ENCODE measurements at regions not wholly inside any gene's neighbourhood (a gene's known extent, or its start where the extent isn't known, plus 50 kb on each side); places are given as distances from the start of the nearest gene placed in this dataset.

DNA sequence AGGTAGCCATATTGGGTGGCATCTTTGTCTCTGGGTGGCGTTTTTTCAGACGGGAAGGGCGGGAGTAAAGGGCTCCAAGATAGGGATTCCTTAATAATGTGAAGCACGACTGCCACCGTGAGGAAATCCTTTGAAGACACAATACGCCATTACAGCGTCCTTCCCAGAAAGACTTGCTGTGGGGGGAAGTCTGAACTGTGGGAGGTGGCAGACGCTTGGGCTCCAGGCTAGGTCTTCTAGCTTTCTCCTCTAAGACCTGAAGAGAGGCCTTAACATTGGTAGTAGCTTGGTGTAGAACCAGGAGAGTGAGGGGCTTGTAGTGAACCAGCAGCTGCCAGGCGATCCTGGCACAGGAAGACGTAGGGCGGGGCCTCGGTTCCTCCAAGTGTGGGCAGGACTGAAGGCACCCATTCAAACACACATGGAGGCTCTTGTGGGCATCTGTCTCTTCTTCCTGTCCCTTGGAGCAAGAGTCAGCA lies 197.3 kb downstream of the OR13H1 start (continued):
- TF ChIP-seq, protein P1, sequence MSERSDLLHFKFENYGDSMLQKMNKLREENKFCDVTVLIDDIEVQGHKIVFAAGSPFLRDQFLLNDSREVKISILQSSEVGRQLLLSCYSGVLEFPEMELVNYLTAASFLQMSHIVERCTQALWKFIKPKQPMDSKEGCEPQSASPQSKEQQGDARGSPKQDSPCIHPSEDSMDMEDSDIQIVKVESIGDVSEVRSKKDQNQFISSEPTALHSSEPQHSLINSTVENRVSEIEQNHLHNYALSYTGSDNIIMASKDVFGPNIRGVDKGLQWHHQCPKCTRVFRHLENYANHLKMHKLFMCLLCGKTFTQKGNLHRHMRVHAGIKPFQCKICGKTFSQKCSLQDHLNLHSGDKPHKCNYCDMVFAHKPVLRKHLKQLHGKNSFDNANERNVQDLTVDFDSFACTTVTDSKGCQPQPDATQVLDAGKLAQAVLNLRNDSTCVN (tag by site-specific recombination; optimal IDR thresholded peaks at IDR 0.05) = no peak
- TF ChIP-seq, protein P2, sequence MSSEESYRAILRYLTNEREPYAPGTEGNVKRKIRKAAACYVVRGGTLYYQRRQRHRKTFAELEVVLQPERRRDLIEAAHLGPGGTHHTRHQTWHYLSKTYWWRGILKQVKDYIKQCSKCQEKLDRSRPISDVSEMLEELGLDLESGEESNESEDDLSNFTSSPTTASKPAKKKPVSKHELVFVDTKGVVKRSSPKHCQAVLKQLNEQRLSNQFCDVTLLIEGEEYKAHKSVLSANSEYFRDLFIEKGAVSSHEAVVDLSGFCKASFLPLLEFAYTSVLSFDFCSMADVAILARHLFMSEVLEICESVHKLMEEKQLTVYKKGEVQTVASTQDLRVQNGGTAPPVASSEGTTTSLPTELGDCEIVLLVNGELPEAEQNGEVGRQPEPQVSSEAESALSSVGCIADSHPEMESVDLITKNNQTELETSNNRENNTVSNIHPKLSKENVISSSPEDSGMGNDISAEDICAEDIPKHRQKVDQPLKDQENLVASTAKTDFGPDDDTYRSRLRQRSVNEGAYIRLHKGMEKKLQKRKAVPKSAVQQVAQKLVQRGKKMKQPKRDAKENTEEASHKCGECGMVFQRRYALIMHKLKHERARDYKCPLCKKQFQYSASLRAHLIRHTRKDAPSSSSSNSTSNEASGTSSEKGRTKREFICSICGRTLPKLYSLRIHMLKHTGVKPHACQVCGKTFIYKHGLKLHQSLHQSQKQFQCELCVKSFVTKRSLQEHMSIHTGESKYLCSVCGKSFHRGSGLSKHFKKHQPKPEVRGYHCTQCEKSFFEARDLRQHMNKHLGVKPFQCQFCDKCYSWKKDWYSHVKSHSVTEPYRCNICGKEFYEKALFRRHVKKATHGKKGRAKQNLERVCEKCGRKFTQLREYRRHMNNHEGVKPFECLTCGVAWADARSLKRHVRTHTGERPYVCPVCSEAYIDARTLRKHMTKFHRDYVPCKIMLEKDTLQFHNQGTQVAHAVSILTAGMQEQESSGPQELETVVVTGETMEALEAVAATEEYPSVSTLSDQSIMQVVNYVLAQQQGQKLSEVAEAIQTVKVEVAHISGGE (tag by site-specific recombination; conservative IDR thresholded peaks at IDR 0.05; ENCODE audit: low read depth) = no peak; the same call in 1 of the 2 replicates
- TF ChIP-seq ZXDB (tag by site-specific recombination; IDR thresholded peaks at IDR 0.05) = peak; percentile 42
- no peak for TF ChIP-seq ZNF302 (tag by site-specific recombination; IDR thresholded peaks at IDR 0.05; ENCODE audit: low read depth)
- TF ChIP-seq ZNF335 (tag by site-specific recombination; conservative IDR thresholded peaks at IDR 0.05) = peak; percentile 37; the same call in 1 of the 2 replicates
- TF ChIP-seq ZNF600 (tag by site-specific recombination; IDR thresholded peaks at IDR 0.05) = no peak
- TF ChIP-seq ZNF76 (tag by site-specific recombination; IDR thresholded peaks at IDR 0.05; ENCODE audit: borderline replicate concordance, low read depth) = peak; percentile 87
- TF ChIP-seq, protein P3, sequence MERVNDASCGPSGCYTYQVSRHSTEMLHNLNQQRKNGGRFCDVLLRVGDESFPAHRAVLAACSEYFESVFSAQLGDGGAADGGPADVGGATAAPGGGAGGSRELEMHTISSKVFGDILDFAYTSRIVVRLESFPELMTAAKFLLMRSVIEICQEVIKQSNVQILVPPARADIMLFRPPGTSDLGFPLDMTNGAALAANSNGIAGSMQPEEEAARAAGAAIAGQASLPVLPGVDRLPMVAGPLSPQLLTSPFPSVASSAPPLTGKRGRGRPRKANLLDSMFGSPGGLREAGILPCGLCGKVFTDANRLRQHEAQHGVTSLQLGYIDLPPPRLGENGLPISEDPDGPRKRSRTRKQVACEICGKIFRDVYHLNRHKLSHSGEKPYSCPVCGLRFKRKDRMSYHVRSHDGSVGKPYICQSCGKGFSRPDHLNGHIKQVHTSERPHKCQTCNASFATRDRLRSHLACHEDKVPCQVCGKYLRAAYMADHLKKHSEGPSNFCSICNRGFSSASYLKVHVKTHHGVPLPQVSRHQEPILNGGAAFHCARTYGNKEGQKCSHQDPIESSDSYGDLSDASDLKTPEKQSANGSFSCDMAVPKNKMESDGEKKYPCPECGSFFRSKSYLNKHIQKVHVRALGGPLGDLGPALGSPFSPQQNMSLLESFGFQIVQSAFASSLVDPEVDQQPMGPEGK (tag by site-specific recombination; IDR thresholded peaks at IDR 0.05) = no peak
- no peak for TF ChIP-seq ZNF266 (tag by site-specific recombination; IDR thresholded peaks at IDR 0.05; ENCODE audit: low read depth)
- TF ChIP-seq, protein P4, sequence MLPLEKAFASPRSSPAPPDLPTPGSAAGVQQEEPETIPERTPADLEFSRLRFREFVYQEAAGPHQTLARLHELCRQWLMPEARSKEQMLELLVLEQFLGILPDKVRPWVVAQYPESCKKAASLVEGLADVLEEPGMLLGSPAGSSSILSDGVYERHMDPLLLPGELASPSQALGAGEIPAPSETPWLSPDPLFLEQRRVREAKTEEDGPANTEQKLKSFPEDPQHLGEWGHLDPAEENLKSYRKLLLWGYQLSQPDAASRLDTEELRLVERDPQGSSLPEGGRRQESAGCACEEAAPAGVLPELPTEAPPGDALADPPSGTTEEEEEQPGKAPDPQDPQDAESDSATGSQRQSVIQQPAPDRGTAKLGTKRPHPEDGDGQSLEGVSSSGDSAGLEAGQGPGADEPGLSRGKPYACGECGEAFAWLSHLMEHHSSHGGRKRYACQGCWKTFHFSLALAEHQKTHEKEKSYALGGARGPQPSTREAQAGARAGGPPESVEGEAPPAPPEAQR (tag by site-specific recombination; IDR thresholded peaks at IDR 0.05) = no peak
- TF ChIP-seq ZNF549 (tag by site-specific recombination; IDR thresholded peaks at IDR 0.05) = no peak
- TF ChIP-seq, protein P5, sequence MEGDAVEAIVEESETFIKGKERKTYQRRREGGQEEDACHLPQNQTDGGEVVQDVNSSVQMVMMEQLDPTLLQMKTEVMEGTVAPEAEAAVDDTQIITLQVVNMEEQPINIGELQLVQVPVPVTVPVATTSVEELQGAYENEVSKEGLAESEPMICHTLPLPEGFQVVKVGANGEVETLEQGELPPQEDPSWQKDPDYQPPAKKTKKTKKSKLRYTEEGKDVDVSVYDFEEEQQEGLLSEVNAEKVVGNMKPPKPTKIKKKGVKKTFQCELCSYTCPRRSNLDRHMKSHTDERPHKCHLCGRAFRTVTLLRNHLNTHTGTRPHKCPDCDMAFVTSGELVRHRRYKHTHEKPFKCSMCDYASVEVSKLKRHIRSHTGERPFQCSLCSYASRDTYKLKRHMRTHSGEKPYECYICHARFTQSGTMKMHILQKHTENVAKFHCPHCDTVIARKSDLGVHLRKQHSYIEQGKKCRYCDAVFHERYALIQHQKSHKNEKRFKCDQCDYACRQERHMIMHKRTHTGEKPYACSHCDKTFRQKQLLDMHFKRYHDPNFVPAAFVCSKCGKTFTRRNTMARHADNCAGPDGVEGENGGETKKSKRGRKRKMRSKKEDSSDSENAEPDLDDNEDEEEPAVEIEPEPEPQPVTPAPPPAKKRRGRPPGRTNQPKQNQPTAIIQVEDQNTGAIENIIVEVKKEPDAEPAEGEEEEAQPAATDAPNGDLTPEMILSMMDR (tag by site-specific recombination; IDR thresholded peaks at IDR 0.05) = peak; percentile 57; the same call in 1 of the 2 replicates
- TF ChIP-seq ZFP69B (tag by site-specific recombination; IDR thresholded peaks at IDR 0.05) = no peak
- TF ChIP-seq ZNF626 (tag by site-specific recombination; IDR thresholded peaks at IDR 0.05) = no peak
- TF ChIP-seq ZBTB48 (tag by site-specific recombination; IDR thresholded peaks at IDR 0.05) = no peak

DNA sequence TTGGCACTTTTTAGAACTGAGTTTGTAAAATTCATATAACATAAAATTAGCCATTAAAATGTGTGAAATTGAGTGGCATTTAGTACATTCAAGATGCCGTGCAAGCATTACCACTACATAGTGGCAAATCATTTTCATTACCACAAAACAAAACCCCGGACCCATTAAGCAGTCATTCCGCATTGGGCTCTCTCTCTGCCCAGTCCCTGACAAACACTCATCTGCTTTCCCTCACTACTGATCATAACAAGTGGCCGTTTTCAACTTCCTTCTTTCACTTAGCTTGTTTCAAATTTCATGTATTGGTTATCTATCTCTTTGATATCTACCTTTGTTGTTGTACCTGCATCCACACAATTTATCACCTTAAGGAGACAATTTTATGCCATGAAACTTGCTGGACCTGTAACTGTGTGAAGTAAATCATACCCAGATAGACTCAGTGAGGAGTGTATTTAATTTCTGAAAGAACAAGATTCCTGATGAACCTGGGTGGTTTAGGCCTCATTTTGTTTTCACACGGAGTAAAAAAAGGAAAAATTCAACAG lies 202.1 kb downstream of the OR13H1 start:
- Histone ChIP-seq H3K36me3 (ENCODE audit: control insufficient read depth in 2 of 2, insufficient read depth in 1 of 2, low read length in 2 of 2) (peaks cover under 1 to 58% of the 10 kb centered on the region in 2 experiments; a peak in 2 of 3 replicates), H3K27ac (ENCODE audit: extremely low read depth, low read depth, low read length) (peak overlapping the region; percentile 90), H3K4me1 (ENCODE audit: control insufficient read depth, insufficient read depth, low read length) (peaks cover 3% of the 10 kb centered on the region; the same call in 1 of the 2 replicates), H3K4me3 (ENCODE audit: low read depth, low read length) (no peak overlapping the region), H3K9me3 (ENCODE audit: control insufficient read depth, insufficient read depth, low read depth, low read length) (no peaks in the 10 kb centered on the region)
- POLR2A ChIA-PET = interaction anchor here (1.0 to 2.1 kb wide), 3 partner anchors 17 to 41 kb away, joined by 3 to 11 read pairs (median 3); no protein-coding TSS in a partner anchor
- CTCF ChIA-PET = interaction anchor here (0.6 to 2.2 kb wide), 10 partner anchors 15 to 67 kb away, joined by 3 to 12 read pairs (median 4); no protein-coding TSS in a partner anchor
- TF ChIP-seq, protein P6, sequence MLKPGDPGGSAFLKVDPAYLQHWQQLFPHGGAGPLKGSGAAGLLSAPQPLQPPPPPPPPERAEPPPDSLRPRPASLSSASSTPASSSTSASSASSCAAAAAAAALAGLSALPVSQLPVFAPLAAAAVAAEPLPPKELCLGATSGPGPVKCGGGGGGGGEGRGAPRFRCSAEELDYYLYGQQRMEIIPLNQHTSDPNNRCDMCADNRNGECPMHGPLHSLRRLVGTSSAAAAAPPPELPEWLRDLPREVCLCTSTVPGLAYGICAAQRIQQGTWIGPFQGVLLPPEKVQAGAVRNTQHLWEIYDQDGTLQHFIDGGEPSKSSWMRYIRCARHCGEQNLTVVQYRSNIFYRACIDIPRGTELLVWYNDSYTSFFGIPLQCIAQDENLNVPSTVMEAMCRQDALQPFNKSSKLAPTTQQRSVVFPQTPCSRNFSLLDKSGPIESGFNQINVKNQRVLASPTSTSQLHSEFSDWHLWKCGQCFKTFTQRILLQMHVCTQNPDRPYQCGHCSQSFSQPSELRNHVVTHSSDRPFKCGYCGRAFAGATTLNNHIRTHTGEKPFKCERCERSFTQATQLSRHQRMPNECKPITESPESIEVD (tag by site-specific recombination; IDR thresholded peaks at IDR 0.05) = 0 out of 2 replicates have a peak, but pooled peaks have one; percentile 28
- TF ChIP-seq, protein P7, sequence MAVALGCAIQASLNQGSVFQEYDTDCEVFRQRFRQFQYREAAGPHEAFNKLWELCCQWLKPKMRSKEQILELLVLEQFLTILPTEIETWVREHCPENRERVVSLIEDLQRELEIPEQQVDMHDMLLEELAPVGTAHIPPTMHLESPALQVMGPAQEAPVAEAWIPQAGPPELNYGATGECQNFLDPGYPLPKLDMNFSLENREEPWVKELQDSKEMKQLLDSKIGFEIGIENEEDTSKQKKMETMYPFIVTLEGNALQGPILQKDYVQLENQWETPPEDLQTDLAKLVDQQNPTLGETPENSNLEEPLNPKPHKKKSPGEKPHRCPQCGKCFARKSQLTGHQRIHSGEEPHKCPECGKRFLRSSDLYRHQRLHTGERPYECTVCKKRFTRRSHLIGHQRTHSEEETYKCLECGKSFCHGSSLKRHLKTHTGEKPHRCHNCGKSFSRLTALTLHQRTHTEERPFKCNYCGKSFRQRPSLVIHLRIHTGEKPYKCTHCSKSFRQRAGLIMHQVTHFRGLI (tag by site-specific recombination; IDR thresholded peaks at IDR 0.05) = no peak
- TF ChIP-seq PRDM1 (tag by site-specific recombination; IDR thresholded peaks at IDR 0.05) = 0 out of 2 replicates have a peak, but pooled peaks have one; percentile 35

Data from HEK293 (cell line).